DMS153 treated with DMSO at 0.1 percent for 48 hours (cell line): ENCODE measurements at regions not wholly inside any gene's neighbourhood (a gene's known extent, or its start where the extent isn't known, plus 50 kb on each side); places are given as distances from the start of the nearest gene placed in this dataset.
A peak's percentile ranks its signal among the peaks of the same experiment; 100 is the strongest.
"Not testable (repeated sequence)": the region's sequence is repeated elsewhere in the genome, so short reads cannot be mapped to it uniquely, and the experiment has no call there.

Experiments
- DNase-seq: peaks from one replicate; lab custom pipeline; 2025; ENCODE audit not compliant: unreplicated experiment; lab: John Stamatoyannopoulos, UW

GRCh38 chr1:172795741-172796140 is 136.8 kb downstream of the FASLG start:
- no peak for DNase-seq

GRCh38 chr1:172799804-172800203 is 140.9 kb downstream of the FASLG start:
- not testable (repeated sequence) for DNase-seq

- no peak for DNase-seq
These were observed 142.9 kb downstream of the FASLG start for GRCh38 chr1:172801771-172802322.

- no peak for DNase-seq
These were observed 150.8 kb downstream of the FASLG start for GRCh38 chr1:172809750-172810149.

GRCh38 chr1:172810480-172811175 is 151.7 kb downstream of the FASLG start:
- no peak for DNase-seq

- no peak for DNase-seq
These were observed 152.8 kb downstream of the FASLG start for GRCh38 chr1:172811694-172812093.

GRCh38 chr1:172812118-172812517 is 153.2 kb downstream of the FASLG start:
- no peak for DNase-seq

- no peak for DNase-seq
These were observed 154.4 kb downstream of the FASLG start for GRCh38 chr1:172813330-172813729.

GRCh38 chr1:172814428-172814827 is 155.5 kb downstream of the FASLG start:
- DNase-seq: no peak

- no peak for DNase-seq
These were observed 156.8 kb downstream of the FASLG start for GRCh38 chr1:172815740-172816139.

- no peak for DNase-seq
These were observed 160.1 kb downstream of the FASLG start for GRCh38 chr1:172818841-172819527.

GRCh38 chr1:172820475-172821158 is 161.7 kb downstream of the FASLG start:
- DNase-seq: no peak

- no peak for DNase-seq
These were observed 162.8 kb downstream of the FASLG start for GRCh38 chr1:172821609-172822274.

GRCh38 chr1:172822886-172823285 is 164.0 kb downstream of the FASLG start:
- DNase-seq: no peak

GRCh38 chr1:172823534-172823933 is 164.6 kb downstream of the FASLG start:
- no peak for DNase-seq

GRCh38 chr1:172824209-172824608 is 165.3 kb downstream of the FASLG start:
- DNase-seq: no peak

- DNase-seq: peak; percentile 31
These were observed 167.3 kb downstream of the FASLG start for GRCh38 chr1:172826096-172826741.

GRCh38 chr1:172827301-172827700 is 168.4 kb downstream of the FASLG start:
- DNase-seq: no peak

- no peak for DNase-seq
These were observed 168.9 kb downstream of the FASLG start for GRCh38 chr1:172827841-172828240.

- DNase-seq: no peak
These were observed 173.3 kb downstream of the FASLG start for GRCh38 chr1:172832006-172832725.
